ENCODE measurements at regions not wholly inside any gene's neighbourhood (a gene's known extent, or its start where the extent isn't known, plus 50 kb on each side); places are given as distances from the start of the nearest gene placed in this dataset.

DNA sequence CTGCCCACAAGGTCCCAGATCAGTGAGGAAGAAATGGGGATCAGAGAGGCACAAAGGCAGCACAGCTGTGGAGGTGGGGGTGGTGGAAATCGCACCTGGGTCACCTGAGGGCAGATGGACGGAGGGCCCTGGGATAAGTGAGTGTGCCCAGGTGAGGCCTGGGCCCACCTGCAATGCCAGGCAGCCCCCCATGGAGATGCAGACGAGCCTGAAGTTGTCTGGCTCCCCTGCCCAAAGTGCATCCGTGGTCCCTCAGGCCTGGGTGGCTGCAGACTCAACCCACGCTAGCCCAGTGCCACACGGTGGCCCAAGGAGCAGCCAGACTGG lies 84.9 kb downstream of the NCOR2 start:
- Histone ChIP-seq H3K9me3 (ENCODE audit: control insufficient read depth, insufficient read depth, low read depth, low read length) (no peaks in the 10 kb centered on the region), H3K27ac (ENCODE audit: low read length) (no peak overlapping the region), H3K4me1 (ENCODE audit: control insufficient read depth, insufficient read depth, low read length) (peaks cover 26% of the 10 kb centered on the region), H3K36me3 (ENCODE audit: control insufficient read depth, insufficient read depth, low read length) (no peaks in the 10 kb centered on the region; the same call in 1 of the 2 replicates), H3K27me3 (ENCODE audit: control insufficient read depth, insufficient read depth, low read length) (no peaks in the 10 kb centered on the region), H3K4me3 (ENCODE audit: low read depth in 2 of 2, low read length in 2 of 2) (no peak overlapping the region)
- in situ Hi-C loops (cut with HindIII; ENCODE audit: low pct_unique_long_range_greater_than_20kb, low sequenced_read_pairs) (no loop called here), intact Hi-C loops (cut with micrococcal nuclease; ENCODE audit: unreplicated experiment) (no loop called here)
- no peak for DNase-seq (ENCODE audit: low read depth, low spot score)
- POLR2A ChIA-PET = no interaction called here
- CTCF ChIA-PET = no interaction called here
- BruUV-seq (replicated peaks) = no TSS peak
- ATAC-seq = no peak
- no peak for TF ChIP-seq SIN3A (IDR thresholded peaks at IDR 0.05; ENCODE audit: borderline replicate concordance, insufficient read depth, low read depth, low read length)
- TF ChIP-seq, protein P1, sequence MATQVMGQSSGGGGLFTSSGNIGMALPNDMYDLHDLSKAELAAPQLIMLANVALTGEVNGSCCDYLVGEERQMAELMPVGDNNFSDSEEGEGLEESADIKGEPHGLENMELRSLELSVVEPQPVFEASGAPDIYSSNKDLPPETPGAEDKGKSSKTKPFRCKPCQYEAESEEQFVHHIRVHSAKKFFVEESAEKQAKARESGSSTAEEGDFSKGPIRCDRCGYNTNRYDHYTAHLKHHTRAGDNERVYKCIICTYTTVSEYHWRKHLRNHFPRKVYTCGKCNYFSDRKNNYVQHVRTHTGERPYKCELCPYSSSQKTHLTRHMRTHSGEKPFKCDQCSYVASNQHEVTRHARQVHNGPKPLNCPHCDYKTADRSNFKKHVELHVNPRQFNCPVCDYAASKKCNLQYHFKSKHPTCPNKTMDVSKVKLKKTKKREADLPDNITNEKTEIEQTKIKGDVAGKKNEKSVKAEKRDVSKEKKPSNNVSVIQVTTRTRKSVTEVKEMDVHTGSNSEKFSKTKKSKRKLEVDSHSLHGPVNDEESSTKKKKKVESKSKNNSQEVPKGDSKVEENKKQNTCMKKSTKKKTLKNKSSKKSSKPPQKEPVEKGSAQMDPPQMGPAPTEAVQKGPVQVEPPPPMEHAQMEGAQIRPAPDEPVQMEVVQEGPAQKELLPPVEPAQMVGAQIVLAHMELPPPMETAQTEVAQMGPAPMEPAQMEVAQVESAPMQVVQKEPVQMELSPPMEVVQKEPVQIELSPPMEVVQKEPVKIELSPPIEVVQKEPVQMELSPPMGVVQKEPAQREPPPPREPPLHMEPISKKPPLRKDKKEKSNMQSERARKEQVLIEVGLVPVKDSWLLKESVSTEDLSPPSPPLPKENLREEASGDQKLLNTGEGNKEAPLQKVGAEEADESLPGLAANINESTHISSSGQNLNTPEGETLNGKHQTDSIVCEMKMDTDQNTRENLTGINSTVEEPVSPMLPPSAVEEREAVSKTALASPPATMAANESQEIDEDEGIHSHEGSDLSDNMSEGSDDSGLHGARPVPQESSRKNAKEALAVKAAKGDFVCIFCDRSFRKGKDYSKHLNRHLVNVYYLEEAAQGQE (IDR thresholded peaks at IDR 0.05; ENCODE audit: insufficient read depth in 1 of 2, low read depth in 2 of 2, low read length in 1 of 2) = no peak
- TF ChIP-seq, protein P2, sequence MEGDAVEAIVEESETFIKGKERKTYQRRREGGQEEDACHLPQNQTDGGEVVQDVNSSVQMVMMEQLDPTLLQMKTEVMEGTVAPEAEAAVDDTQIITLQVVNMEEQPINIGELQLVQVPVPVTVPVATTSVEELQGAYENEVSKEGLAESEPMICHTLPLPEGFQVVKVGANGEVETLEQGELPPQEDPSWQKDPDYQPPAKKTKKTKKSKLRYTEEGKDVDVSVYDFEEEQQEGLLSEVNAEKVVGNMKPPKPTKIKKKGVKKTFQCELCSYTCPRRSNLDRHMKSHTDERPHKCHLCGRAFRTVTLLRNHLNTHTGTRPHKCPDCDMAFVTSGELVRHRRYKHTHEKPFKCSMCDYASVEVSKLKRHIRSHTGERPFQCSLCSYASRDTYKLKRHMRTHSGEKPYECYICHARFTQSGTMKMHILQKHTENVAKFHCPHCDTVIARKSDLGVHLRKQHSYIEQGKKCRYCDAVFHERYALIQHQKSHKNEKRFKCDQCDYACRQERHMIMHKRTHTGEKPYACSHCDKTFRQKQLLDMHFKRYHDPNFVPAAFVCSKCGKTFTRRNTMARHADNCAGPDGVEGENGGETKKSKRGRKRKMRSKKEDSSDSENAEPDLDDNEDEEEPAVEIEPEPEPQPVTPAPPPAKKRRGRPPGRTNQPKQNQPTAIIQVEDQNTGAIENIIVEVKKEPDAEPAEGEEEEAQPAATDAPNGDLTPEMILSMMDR (IDR thresholded peaks at IDR 0.05) = no peak
- TF ChIP-seq TCF7L2 (IDR thresholded peaks at IDR 0.05; ENCODE audit: low read depth, low read length) = no peak
- TF ChIP-seq POLR2AphosphoS5 (IDR thresholded peaks at IDR 0.05; ENCODE audit: low read depth, low read length) = no peak

DNA sequence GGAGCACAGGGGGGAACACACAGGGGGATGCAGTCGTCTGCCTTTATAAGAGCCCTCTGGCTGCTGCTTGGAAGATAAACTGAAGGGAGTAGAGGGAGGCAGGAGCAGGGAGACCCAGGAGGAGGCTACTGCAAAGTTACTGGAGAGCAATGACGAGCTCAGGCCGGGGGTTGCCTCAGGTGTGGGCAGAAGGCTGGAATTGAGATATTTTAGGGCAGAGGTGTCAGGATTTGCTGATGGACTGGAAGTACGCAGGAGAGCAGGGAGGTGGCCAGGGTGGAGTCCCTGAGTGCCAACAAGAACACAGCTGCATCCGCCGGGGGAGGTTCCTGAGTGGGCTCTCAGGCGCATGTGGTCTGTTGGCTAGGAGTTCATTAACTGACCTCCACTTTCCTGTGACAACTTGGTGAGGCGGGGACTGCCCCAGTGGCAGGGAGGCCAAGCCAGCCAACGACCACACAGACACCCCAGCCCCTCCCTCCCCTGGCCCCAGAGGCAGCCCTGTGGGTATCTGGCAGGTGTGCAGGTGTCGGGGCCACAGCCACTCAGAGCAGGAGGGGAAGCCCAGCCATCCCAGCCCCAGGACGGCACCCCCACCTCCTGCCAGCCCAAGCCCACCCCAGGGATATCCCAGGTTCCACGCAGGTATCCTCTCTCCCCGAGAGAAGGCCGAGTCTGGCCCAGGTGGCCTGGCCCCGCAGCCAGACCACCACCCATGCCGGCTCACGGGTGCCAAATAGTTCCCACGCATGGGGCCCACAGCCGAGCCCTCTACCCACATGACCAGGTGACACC lies 85.4 kb downstream of the NCOR2 start:
- Histone ChIP-seq H3K4me1 (ENCODE audit: control insufficient read depth, insufficient read depth, low read length) (peaks cover 22% of the 10 kb centered on the region), H3K27ac (ENCODE audit: low read length) (no peak overlapping the region), H3K27me3 (ENCODE audit: control insufficient read depth, insufficient read depth, low read length) (no peaks in the 10 kb centered on the region), H3K4me3 (ENCODE audit: low read depth in 2 of 2, low read length in 2 of 2) (no peak overlapping the region), H3K36me3 (ENCODE audit: control insufficient read depth, insufficient read depth, low read length) (peaks cover 2% of the 10 kb centered on the region; the same call in 1 of the 2 replicates), H3K9me3 (ENCODE audit: control insufficient read depth, insufficient read depth, low read depth, low read length) (no peaks in the 10 kb centered on the region)
- ATAC-seq (no peak), DNase-seq (ENCODE audit: low read depth, low spot score) (no peak)
- in situ Hi-C loops (cut with HindIII; ENCODE audit: low pct_unique_long_range_greater_than_20kb, low sequenced_read_pairs) (no loop called here), intact Hi-C loops (cut with micrococcal nuclease; ENCODE audit: unreplicated experiment) (no loop called here)
- CTCF ChIA-PET = no interaction called here
- TF ChIP-seq, protein P2 (IDR thresholded peaks at IDR 0.05) = no peak
- no TSS peak for BruUV-seq (replicated peaks)
- POLR2A ChIA-PET = interaction anchor here (0.7 kb wide), 1 partner anchor 37 kb away, joined by 6 read pairs; no protein-coding TSS in a partner anchor

All from Panc1 (cell line).